ENCODE measurements at regions not wholly inside any gene's neighbourhood (a gene's known extent, or its start where the extent isn't known, plus 50 kb on each side); places are given as distances from the start of the nearest gene placed in this dataset.

- 58 to 62% methylated on average over 4 of the region's 4 CpGs for WGBS, 2 donors (ENCODE audit: low coverage in 1 of 2)
- Histone ChIP-seq H3K27me3 (no peaks in the 10 kb centered on the region), H3K27ac (no peak overlapping the region), H3K9me3 (no peaks in the 10 kb centered on the region), H3K4me3 (no peak overlapping the region), H3K4me1 (no peaks in the 10 kb centered on the region), H3K36me3 (no peaks in the 10 kb centered on the region)
- no peak for TF ChIP-seq EP300 (IDR thresholded peaks at IDR 0.05; ENCODE audit: low read depth)
- no peak for TF ChIP-seq CTCF (IDR thresholded peaks at IDR 0.05)
- TF ChIP-seq POLR2AphosphoS5 (IDR thresholded peaks at IDR 0.05): no peak
- intact Hi-C loops (cut with DNase I; ENCODE audit: low total_unique reads) (no loop called here), in situ Hi-C loops (cut with MboI; ENCODE audit: low pct_ligation_motif_present in 1 of 4, low pct_unique_long_range_greater_than_20kb in 1 of 4, low sequenced_read_pairs in 3 of 4) (loop anchor here (10.0 kb wide), 3 partner anchors 60 to 600 kb away; no protein-coding TSS in a partner anchor)
- no peak for DNase-seq
Measured at GRCh38 chr18:27604583-27604982, 419.5 kb upstream of the CHST9 start.

- Histone ChIP-seq H3K27me3 (no peaks in the 10 kb centered on the region), H3K4me1 (no peaks in the 10 kb centered on the region), H3K36me3 (no peaks in the 10 kb centered on the region), H3K27ac (no peak overlapping the region), H3K4me3 (no peak overlapping the region), H3K9me3 (no peaks in the 10 kb centered on the region)
- DNase-seq: no peak
- in situ Hi-C loops (cut with MboI; ENCODE audit: low pct_ligation_motif_present in 1 of 4, low pct_unique_long_range_greater_than_20kb in 1 of 4, low sequenced_read_pairs in 3 of 4): loop anchor here (10.0 kb wide), 3 partner anchors 57 to 597 kb away; no protein-coding TSS in a partner anchor
- WGBS, 2 donors (ENCODE audit: low coverage in 1 of 2): 80 to 88% methylated on average over 2 of the region's 2 CpGs
- intact Hi-C loops (cut with DNase I; ENCODE audit: low total_unique reads): no loop called here
- TF ChIP-seq POLR2A (IDR thresholded peaks at IDR 0.05) (no peak), CTCF (IDR thresholded peaks at IDR 0.05) (no peak), EP300 (IDR thresholded peaks at IDR 0.05; ENCODE audit: low read depth) (no peak), POLR2AphosphoS5 (IDR thresholded peaks at IDR 0.05) (no peak)
Measured at GRCh38 chr18:27602092-27602491, 417.0 kb upstream of the CHST9 start.

GRCh38 chr18:27600245-27600644 is 415.1 kb upstream of the CHST9 start:
- in situ Hi-C loops (cut with MboI; ENCODE audit: low pct_ligation_motif_present in 1 of 4, low pct_unique_long_range_greater_than_20kb in 1 of 4, low sequenced_read_pairs in 3 of 4): loop anchor here (10.0 kb wide), 3 partner anchors 55 to 595 kb away; no protein-coding TSS in a partner anchor
- DNase-seq: no peak
- no peak overlapping the region for H3K4me3 ChIP-seq
- no peak overlapping the region for H3K27ac ChIP-seq
- no peaks in the 10 kb centered on the region for H3K36me3 ChIP-seq
- intact Hi-C loops (cut with DNase I; ENCODE audit: low total_unique reads): no loop called here
- no peaks in the 10 kb centered on the region for H3K27me3 ChIP-seq
- no peaks in the 10 kb centered on the region for H3K4me1 ChIP-seq
- TF ChIP-seq POLR2AphosphoS5 (IDR thresholded peaks at IDR 0.05) (no peak), POLR2A (IDR thresholded peaks at IDR 0.05) (no peak), CTCF (IDR thresholded peaks at IDR 0.05) (no peak), EP300 (IDR thresholded peaks at IDR 0.05; ENCODE audit: low read depth) (no peak)
- H3K9me3 ChIP-seq: no peaks in the 10 kb centered on the region

GRCh38 chr18:27599202-27599829 is 414.2 kb upstream of the CHST9 start:
- in situ Hi-C loops (cut with MboI; ENCODE audit: low pct_ligation_motif_present in 1 of 4, low pct_unique_long_range_greater_than_20kb in 1 of 4, low sequenced_read_pairs in 3 of 4) (loop anchor here in 1 of 4 donors (25.0 kb wide), 1 partner anchor 787 kb away; no protein-coding TSS in a partner anchor), intact Hi-C loops (cut with DNase I; ENCODE audit: low total_unique reads) (loop anchor here (10.0 kb wide), 1 partner anchor 215 kb away; no protein-coding TSS in a partner anchor)
- no peaks in the 10 kb centered on the region for H3K9me3 ChIP-seq
- TF ChIP-seq CTCF (IDR thresholded peaks at IDR 0.05): peak; percentile 62 to 82 (median 77)
- TF ChIP-seq POLR2AphosphoS5 (IDR thresholded peaks at IDR 0.05): no peak
- 60 to 76% methylated on average over 1 of the region's 1 CpG for WGBS, 2 donors (ENCODE audit: low coverage in 1 of 2)
- no peak overlapping the region for H3K27ac ChIP-seq
- H3K27me3 ChIP-seq: no peaks in the 10 kb centered on the region
- peak; percentile 36 for DNase-seq
- H3K4me3 ChIP-seq: no peak overlapping the region
- no peaks in the 10 kb centered on the region for H3K4me1 ChIP-seq
- no peaks in the 10 kb centered on the region for H3K36me3 ChIP-seq
